ENCODE measurements at regions not wholly inside any gene's neighbourhood (a gene's known extent, or its start where the extent isn't known, plus 50 kb on each side); places are given as distances from the start of the nearest gene placed in this dataset.

DNA sequence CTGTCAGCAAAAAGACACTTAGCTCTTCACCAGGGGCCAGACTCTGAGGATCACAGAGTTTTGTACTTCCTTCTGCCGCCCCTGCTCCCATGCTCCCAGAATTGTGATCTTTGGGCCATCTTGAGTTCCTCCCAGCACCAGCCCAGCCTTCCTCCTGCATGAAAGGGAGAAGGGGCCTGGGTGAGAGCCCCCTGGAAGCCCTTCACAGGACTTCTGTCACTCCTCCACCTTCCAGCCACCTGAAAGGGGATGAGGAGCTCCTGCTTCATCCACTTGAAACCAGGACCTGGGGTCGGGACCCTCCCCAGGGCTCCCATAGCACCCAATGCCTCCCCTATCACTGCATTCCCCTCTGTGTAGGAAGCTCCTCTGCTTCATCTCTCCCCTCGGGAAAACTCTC lies 174.2 kb downstream of the BUD13 start:
- no peak for DNase-seq (ENCODE audit: low read depth in 2 of 2)

DNA sequence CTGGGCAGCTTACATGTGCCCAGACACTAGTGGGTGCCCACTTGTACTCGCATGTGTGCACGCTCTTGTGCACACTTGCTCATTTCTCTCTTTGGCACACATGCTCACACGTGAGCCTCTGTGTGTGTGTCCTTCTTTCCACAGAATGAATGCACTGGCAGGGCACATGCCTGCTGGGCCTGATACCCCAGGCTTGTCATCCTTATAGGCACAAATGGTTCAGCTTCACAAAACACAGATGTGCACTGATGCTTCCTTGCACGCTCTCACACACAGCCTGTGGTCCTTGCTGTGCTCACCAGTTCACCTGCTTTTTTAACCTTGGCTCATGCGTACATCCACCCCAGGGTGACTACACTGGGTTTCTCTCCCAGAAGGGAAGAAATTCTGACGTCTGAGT lies 174.8 kb downstream of the BUD13 start:
- no peak for DNase-seq (ENCODE audit: low read depth in 2 of 2)

DNA sequence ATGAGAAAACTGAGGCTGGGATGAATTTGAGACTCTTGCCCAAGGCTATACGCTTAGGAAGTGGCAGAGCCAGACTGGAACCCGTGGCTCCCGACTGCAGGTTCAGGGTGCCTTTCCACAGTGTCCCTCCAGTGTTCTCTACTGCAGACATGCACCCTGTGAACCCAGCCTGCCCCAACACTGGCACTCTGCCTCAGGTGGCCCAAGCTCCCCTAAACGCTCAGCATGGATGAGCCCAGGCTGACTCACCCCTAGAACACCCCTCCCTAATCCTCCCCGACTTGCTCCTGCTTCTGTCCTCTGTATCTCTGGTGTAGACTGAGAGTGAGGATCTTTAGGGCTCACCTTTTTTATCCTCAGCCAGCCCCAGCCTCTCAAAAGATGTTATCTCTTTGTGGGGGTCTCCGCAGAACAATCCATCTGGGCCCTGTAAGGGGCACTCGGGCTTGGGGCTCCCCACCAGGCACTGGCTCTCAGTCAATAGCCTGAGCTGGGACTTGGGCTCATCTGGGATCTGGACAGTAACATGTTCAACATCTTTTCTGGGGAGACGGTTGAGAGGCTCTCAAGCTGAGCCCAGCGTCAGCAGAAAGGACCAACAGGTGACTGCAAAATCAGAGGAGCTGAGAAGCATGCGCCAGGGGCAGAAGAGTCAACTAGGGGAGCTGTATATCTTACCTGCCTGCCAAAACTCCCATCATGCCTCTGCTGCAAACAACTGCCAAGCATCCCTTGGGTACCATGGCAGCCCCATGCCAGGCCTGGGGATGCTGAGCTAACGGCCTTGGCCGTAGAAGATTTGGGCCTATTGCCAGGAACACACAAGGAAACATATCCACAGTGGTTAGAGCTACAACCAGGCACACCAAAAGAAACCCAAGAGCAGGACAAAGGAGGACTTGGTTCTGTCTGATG lies 176.2 kb downstream of the BUD13 start:
- DNase-seq (ENCODE audit: low read depth in 2 of 2) = no peak

DNA sequence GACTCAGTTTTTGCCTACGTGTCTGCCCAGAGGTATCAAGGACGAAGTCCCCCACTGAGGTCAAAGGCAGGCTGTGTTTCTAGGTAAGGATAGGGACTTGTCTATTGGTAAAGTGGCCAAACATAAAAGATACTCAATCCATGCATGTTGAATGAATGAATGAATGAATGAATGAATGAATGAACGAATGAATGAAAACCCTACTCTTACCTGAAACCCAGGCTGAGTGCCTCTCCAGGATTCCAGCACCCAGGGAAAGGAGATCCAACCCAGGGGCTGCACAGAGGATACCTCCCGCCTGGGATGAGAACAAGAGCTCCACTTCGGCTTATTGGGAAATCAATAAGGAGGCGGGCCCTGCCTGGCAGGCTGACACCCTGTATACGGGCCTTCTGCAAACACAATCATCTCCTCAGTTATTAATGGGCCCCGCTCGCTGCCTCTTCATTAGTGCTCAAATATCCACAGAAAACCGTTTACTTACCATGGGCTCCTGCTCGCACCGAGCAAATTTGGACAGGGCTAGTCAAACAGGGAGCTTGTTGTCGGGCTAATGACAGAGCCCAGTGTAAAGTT lies 177.4 kb downstream of the BUD13 start:
- DNase-seq (ENCODE audit: low read depth in 2 of 2) = no peak

DNA sequence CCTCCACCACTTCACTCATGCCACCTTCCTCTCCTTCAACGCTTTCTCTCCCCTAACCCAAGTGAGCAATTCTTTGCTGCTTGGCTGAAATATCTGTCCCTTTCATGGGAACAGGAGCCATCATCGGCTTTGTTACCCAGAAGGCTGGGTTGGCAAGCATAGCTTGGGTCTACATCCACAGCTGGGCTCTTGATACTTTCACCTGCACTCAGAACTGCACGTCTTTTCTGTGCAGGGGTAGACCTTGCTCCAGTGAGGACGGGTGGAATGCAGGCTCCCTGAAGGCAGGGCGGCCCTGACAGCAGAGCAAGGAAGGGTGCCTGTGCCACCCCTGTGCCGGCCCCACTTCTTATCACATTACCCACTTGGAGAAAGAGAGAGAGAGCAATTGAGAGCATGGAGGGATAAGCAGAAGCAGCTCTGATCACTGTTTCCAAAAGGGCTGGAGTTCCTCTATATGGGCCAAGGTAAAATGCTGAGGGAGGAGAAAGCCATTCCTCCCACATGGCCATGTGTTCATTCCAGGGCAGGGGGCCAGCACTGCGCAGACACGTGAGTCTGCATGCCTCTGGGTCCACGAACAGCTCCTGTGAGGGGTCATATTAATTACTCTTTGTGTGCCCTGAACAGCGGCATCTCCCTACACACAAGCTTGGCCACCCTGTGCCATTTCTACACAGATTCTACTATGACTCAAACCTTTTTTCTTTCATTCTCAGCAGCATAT lies 181.8 kb downstream of the BUD13 start:
- no peak for DNase-seq (ENCODE audit: low read depth in 2 of 2)

DNA sequence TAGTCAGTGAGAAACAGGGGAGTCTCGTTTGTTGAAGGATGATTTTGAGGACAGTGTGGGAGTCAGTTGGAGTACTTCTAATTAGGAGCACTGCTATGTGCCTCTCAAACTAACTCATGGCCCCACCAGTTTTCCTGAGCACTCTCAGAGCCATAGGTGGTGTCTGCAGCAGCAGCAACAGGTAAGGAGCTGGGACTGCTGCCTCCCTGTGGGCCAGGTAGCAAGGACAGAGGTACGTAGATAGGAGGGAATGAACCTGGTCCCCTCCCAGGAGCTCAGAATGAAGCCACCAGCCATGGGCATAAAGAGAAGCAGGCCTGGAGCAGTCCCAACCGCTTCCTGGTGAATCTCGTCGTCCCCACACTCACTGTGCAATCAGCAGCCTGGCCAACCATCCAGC lies 183.4 kb downstream of the BUD13 start:
- no peak for DNase-seq (ENCODE audit: low read depth in 2 of 2)

DNA sequence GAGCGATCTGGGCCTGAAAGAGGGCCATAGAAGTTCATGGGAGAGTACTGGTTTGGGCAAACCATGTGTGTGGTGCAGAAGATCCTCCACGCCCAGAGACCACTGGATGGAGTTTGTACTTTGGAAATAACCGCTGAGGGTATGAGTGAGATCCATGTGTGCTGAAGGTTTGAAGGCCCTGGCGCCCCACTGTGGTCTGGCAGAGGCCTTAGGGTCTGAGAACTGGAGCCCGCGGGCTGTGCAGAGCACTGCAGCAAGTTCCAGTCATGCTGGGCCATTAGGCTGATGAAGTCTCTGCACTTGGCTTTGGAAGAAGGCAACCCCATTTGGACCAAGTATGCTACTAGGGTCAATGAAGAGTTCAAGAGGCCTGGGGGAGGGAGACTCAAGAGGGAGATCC lies 186.4 kb downstream of the BUD13 start:
- DNase-seq (ENCODE audit: low read depth in 2 of 2) = no peak

DNA sequence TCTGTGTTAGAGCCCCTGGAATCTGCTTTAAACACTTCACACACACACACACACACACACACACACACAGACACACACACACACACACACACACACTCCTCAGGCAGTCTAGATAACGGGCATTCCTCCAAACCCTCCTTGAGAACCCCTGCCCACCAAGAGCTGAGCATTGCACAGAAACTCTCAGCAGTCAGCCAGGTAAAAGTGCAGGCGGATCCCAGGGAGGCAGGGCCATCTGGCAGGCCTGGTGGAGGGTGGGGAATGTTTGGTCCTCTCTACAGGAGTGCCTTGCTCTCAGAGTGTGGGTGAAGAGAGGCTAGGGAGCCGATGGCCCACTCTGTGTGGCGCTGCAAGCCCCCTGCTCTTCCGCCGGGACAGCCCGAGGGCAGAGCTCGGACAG lies 190.2 kb downstream of the BUD13 start:
- no peak for DNase-seq (ENCODE audit: low read depth in 2 of 2)

DNA sequence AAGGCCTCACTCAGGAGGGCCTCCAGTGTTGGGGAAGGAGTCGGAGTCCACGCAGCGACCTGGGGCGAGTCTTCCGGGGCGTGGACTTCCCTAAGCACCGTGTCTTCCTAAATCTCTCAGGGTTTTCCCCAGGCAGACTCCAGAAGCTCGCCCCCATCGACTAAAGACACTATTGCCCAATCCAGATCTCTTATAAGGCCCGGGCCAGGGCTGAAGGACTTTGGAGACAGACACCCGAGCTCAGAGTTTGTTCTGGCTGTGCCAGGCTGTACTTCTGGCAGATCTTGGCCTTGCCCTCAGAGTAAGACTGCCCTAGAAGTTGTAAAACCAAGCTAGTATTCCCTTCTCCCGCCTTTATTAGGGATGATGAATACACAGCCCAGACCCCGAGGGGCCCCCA lies 191.4 kb downstream of the BUD13 start:
- no peak for DNase-seq (ENCODE audit: low read depth in 2 of 2)

DNA sequence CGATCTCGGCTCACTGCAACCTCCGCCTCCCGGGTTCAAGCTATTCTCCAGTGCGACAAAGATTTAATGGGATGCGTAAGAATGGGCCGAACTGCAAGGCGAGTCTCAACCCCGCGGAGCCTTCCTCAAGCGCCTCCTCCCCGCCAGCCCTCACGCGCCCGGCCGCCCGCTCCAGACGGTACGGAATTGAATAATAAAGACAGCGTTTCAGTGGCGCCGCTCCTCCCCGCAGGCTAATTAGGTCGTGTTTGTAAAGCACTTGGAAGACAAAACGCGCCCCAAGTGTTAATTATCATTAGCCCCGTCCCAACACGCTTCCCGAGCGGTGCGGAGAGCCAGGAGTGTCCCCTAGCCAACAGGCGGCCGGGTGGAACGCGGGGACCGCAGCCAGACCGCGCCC lies 192.0 kb downstream of the BUD13 start:
- no peak for DNase-seq (ENCODE audit: low read depth in 2 of 2)

DNA sequence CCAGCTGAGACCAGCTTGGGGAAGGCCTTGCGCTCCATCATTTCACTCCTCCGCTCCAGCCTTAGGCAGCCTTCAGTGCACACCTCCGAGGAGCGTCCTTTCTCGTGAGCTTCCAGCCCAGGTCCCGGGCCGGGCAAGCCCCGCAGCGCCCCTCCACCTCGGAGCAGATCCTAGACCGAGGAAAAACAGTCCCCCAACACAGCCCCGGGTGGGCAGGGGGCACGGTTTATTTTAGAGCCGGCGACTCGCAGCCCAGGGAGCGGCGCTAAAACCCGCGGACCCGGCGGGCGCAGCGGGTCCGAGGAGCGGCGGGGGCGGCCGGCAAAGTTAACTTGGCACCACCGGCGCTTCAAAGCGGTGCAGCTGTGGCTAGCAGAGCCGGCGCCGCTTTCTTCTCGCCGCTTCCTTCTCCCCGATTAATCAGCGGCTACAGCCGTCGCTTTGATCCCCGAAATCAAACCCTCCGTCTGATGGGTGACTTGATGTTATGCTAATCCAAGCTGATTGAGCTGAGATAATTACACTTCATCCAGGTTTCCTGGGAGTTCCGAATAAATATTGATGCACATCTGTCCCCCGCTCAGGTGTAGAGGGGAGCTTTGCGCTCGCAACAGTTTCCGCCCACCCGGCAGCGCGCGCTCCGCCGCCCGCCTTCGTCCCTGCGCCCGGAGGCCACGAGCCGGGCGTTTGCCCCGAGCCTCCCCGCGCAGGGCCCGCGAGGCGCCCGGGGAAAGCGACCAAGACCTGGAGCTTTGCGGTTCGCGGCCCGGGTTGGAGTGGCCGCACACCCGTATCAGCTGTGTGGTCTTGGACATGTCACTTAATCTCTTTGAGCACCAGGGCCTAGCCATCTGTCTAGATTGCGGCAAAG lies 192.7 kb downstream of the BUD13 start:
- DNase-seq (ENCODE audit: low read depth in 2 of 2) = no peak

DNA sequence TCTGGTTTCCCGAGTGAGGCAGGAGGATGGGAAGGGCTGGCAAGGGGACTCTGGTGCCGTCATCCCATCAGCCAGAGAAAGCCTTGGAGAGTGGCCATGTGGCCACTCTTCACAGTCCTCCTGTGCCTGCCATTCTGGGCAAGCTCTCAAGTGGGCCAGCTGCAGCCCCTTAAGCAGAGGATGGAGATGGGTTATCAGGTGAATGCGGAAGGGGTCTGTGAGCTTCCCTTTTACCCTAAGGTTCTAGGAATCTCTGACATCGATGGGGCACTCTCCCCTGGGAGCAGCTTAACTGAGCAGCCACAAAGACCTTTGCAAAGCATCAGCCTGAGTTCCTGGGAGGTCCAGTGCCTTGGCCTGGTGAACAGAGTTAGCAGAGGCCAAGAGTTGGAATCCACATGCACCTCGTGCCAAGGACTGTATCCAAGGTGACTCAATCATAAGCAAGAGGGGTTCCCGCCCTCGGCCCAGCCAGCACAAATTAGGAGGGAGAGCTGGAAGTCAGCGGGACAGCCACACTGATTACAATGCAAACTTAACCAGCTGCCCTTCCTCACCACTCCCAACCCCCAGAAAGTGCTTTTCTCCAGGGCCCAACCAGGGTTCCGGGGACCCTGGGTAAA lies 193.6 kb downstream of the BUD13 start:
- no peak for DNase-seq (ENCODE audit: low read depth in 2 of 2)

DNA sequence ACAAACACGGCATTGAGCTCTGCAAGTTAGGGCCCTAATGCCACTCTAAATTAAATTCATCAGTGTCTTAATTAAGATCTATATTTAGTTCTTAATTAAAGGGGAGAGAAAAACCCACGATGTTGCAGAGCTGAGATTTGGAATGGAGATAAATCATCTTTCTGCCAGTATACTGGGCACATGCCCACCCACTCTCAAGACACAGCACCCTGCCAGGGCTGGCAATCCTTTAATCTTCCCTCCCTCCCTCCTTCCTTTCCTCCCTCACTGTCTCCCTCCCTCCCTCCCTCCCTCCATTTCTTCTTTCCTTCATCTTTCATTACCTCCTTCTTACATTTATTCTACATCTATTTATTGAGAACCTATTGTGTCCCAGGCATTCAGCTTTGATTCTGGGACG lies 194.8 kb downstream of the BUD13 start:
- DNase-seq (ENCODE audit: low read depth in 2 of 2) = no peak

DNA sequence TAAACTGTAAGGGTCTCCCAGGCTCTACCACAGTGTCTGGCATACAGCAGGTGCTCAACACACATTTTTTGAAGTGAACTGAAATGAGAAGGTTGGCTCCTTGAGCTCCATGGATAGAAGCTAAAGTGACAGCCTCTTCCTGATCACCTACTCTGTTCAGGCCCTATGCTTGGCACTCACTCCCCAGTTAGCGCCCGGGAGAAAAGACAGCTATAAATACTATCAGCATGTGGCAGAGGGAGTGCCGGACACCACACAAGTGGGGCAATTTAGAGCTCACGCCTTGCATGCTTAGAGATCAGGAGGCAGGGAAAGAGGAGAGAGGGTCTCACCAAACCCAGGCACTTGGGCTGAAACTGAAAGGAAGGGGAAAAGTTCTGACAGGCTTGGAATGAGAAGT lies 195.5 kb downstream of the BUD13 start:
- DNase-seq (ENCODE audit: low read depth in 2 of 2) = no peak

DNA sequence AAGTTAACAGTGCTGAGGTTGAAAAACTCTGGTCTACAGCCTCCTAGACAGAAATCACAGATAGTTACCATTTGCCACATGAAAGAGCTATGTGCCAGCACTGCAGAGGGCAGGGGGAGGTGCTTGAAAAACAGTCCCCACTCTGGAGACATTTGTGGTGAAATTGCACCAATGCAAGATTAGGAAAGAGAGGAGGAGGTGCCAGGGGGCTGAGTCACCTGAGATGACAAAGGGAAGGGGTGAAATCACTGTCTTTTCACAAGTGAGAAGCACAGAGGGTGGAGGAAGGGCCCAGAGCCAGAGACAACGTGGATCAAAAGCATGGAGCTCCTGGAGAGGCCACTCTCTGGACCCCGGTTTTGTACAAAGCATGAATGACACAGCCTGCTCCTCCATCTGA lies 196.3 kb downstream of the BUD13 start:
- no peak for DNase-seq (ENCODE audit: low read depth in 2 of 2)

DNA sequence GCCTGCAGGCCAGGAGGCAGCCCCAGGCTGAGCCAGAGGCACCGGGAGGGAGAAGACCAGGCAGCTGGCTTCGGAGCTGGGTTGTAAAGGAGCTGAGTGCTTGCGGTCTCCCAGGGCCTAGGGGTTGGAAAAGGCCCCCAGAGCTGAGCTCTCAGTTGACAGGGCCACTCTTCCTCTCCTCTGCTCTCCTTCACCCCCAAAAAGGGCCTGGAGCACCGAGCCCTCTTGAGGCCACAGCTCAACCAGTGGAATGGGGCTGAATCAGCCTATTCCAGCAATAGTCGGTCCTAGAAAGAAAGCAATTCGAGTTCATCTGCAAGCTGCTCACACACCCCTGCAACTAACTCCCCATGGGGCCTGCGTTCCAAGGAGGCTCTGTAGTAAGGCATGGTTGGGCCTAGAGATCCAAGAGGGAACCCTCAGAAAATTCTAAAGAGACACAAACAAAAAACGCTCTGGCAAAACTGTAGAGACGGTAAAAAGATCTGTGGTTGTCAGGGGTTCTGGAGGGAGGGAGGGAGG lies 205.0 kb downstream of the BUD13 start:
- no peak for DNase-seq (ENCODE audit: low read depth in 2 of 2)

DNA sequence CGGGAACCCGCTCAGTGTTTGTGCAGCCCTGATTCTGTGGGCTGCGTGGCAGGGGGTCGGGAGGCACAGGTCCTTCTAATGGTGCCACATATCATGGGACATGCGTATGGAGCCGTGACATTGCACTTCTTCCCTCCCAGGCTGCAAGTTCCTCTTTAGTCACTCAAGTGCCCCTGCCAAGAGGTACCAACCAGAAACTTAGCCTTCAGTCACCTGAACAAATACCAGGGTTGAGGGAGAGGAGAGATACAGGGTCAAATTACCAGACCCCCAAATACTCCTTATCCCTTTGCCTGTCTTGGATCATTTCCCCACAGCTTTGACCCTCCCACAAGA lies 209.1 kb downstream of the BUD13 start:
- no peak for DNase-seq (ENCODE audit: low read depth in 2 of 2)

DNA sequence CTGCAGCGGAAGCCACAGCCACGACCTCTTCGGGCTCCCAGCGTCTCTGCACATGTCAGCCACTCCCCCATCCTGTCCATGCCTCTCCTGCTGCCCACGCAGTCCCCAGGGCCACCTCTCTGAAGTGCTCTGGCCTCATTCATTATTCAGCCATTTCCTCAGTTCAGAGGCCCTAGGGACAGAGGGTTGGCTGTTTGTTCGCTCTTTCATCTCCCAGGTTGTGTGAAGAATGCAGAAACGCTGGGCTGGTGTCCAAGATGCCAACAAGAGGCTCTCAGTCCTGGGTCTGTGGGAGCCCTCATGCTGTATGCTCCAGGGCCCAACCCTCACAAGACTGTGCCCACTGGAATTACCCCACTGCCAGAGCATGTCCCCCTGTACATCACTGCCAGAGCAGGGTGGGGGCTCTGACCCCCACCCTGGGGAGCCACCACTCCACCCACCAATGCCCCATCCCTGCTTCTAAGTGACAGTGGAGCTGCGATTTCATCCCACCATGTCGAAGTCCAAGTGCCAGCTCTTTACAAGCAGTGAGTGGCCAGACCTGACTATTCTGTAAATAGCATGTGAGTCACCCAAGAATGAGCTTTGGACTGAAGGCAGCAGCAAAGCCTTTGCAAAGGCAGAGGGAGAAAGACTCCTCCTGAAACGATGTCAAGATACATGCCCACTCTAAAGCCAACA lies 209.6 kb downstream of the BUD13 start:
- DNase-seq (ENCODE audit: low read depth in 2 of 2) = no peak

DNA sequence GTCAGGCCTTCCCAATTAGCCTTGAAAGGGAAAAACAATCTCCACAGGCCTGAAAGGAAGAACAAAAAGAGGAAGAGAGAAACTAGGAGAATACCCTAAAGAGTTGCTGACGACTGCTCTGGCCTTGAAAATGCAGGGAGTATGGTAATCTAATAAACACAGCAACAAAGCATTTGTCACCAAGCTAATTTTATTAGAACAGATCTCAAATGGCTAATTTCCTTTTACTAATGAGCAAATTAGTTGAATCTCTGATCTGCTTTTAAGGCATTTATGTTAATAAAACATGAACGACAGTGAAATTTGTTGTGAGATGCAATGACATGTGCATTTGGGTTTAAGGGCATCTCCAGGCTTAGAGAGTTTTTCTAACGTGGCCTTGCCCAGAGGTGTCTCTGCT lies 212.2 kb downstream of the BUD13 start:
- no peak for DNase-seq (ENCODE audit: low read depth in 2 of 2)

DNA sequence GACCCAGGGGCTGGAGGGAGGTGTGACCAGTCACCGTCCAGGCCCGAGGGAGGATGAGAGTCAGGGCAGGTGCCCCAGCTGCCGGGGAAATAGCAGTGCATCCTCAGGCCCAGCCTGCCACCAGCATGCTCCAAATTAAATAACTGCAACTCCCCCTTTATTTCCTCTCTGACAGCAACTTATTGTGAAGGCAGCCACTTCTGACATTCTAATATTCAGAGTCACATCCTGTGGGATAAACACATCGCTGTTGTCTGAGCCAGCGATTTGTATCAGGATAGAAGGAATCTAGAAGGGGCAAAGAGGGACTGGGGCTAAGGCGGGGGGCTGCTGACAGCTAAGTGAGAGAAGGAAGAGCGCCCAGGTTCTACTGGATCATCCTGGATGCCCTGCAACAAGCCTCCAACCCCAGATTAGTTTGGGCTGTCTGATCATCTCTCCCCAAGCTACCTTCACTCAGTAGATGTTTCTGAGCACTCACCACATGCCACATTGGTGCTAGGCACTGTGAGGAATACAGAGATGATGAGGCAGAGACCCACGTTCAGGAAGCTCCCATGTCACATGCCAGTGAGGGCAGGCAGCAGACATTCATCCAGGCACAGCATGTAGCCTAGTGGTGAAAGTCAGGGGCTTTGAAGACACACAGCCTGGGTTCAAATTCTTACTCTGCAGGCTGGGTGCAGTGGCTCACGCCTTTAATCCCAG lies 214.1 kb downstream of the BUD13 start:
- no peak for DNase-seq (ENCODE audit: low read depth in 2 of 2)

All from stimulated activated CD4-positive, alpha-beta T cell treated with anti-CD3 and anti-CD28 coated beads, Interleukin-1b, Interleukin-23, amount 100 ng/mL, for 4 hours (primary cell).